Keratinocyte (primary cell): ENCODE measurements at regions not wholly inside any gene's neighbourhood (a gene's known extent, or its start where the extent isn't known, plus 50 kb on each side); places are given as distances from the start of the nearest gene placed in this dataset.

ENCODE experiments used
- EZH2 ChIP-seq: IDR thresholded peaks from one replicate; pipeline ENCODE4 v1.6.1; 2012; ENCODE audit warnings: inconsistent platforms, mild to moderate bottlenecking, low read length, moderate library complexity
- TF ChIP-seq, protein P1 (sequence below), 3 experiments: IDR thresholded peaks in 1 of 3; conservative IDR thresholded peaks in 1 of 3; optimal IDR thresholded peaks in 1 of 3; 2 replicates in 2 of 3; 3 replicates in 1 of 3; pipeline versions ENCODE3 to v1.5.1; 2011; ENCODE audit warnings: low read length in 3 of 3, mild to moderate bottlenecking in 3 of 3, moderate library complexity in 2 of 3, control low read depth in 1 of 3, inconsistent platforms in 1 of 3; ENCODE audit not compliant: insufficient read depth in 2 of 3; ENCODE audit errors: extremely low read depth in 1 of 3

DNA sequence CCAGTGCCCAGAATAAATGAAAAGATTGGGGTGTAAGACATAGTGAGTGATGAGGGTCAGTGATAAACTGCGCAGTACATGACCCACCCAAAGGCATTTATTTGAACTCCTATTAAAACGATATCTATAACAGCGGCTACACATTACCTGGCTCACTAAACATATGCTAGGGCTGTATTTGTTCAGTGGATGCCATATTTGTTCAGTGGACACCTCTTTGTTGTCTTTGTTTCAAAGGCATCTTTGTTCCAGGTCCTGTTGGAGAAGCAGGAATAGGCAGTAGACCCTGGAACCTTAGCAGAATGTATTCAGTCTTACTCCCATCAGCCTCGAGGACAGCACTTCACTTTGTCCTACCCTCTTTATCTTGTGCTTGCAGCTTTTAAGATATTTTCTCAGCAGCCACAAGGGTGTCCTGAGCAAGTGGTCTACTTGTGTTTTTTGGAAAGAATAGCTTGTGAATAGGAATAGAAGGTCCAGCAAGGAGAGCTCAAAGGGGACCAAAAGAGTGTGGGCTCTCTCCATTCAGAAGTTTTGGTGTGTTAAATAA lies 650.8 kb upstream of the FANCL start:
- TF ChIP-seq EZH2: no peak
- TF ChIP-seq, protein P1, sequence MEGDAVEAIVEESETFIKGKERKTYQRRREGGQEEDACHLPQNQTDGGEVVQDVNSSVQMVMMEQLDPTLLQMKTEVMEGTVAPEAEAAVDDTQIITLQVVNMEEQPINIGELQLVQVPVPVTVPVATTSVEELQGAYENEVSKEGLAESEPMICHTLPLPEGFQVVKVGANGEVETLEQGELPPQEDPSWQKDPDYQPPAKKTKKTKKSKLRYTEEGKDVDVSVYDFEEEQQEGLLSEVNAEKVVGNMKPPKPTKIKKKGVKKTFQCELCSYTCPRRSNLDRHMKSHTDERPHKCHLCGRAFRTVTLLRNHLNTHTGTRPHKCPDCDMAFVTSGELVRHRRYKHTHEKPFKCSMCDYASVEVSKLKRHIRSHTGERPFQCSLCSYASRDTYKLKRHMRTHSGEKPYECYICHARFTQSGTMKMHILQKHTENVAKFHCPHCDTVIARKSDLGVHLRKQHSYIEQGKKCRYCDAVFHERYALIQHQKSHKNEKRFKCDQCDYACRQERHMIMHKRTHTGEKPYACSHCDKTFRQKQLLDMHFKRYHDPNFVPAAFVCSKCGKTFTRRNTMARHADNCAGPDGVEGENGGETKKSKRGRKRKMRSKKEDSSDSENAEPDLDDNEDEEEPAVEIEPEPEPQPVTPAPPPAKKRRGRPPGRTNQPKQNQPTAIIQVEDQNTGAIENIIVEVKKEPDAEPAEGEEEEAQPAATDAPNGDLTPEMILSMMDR (optimal IDR thresholded peaks at IDR 0.05 in 1 of 3, IDR thresholded peaks at IDR 0.05 in 1 of 3, conservative IDR thresholded peaks at IDR 0.05 in 1 of 3; ENCODE audit: extremely low read depth in 1 of 3, insufficient read depth in 2 of 3, low read length in 3 of 3): no peak
